GM13977 (cell line): ENCODE measurements at regions not wholly inside any gene's neighbourhood (a gene's known extent, or its start where the extent isn't known, plus 50 kb on each side); places are given as distances from the start of the nearest gene placed in this dataset.

Experiments
- DNase-seq: peaks from one replicate; pipeline ENCODE4 v3.0.0; 2012; ENCODE audit warnings: low spot score
- CTCF ChIP-seq: IDR thresholded peaks from 2 replicates; pipeline ENCODE4 v1.5.1; 2012; ENCODE audit warnings: mild to moderate bottlenecking, control low read depth; ENCODE audit not compliant: insufficient read depth; ENCODE audit errors: extremely low read depth, missing control alignments
- in situ Hi-C: fragments of 300-500 bp; cut with MboI; formaldehyde crosslinking; loops from one replicate; pipeline ENCODE4 v1.12.0; 2022; ENCODE audit warnings: low sequenced_read_pairs, low pct_unique_long_range_greater_than_20kb, mixed read lengths, inconsistent platforms; ENCODE audit not compliant: unreplicated experiment

- no peak for TF ChIP-seq CTCF
- in situ Hi-C loops: no loop called here
Measured at GRCh38 chr15:69908590-69909420, 188.9 kb downstream of the TLE3 start.

GRCh38 chr15:69909719-69910444, 187.8 kb downstream of the TLE3 start:
- in situ Hi-C loops: no loop called here
- no peak for DNase-seq
- TF ChIP-seq CTCF: no peak

More at GRCh38 chr15:69908590-69909420, 188.9 kb downstream of the TLE3 start:
- no peak for DNase-seq

- TF ChIP-seq CTCF: no peak
- DNase-seq: no peak
- in situ Hi-C loops: no loop called here
Measured at GRCh38 chr15:69910514-69910913, 187.2 kb downstream of the TLE3 start.

- in situ Hi-C loops: no loop called here
- no peak for TF ChIP-seq CTCF
- no peak for DNase-seq
Measured at GRCh38 chr15:69912116-69912515, 185.6 kb downstream of the TLE3 start.

- no peak for DNase-seq
- TF ChIP-seq CTCF: no peak
- in situ Hi-C loops: no loop called here
Measured at GRCh38 chr15:69914040-69914439, 183.7 kb downstream of the TLE3 start.

GRCh38 chr15:69914960-69915359, 182.8 kb downstream of the TLE3 start:
- no peak for DNase-seq
- in situ Hi-C loops: no loop called here
- no peak for TF ChIP-seq CTCF
